ENCODE measurements at regions not wholly inside any gene's neighbourhood (a gene's known extent, or its start where the extent isn't known, plus 50 kb on each side); places are given as distances from the start of the nearest gene placed in this dataset.

- H3K27me3 ChIP-seq (ENCODE audit: control insufficient read depth, insufficient read depth, low read length), result no peaks in the 10 kb centered on the region
- no peak overlapping the region for H3K4me3 ChIP-seq (ENCODE audit: low read depth, low read length)
- no peak for DNase-seq (ENCODE audit: low read depth, low spot score)
- no peaks in the 10 kb centered on the region for H3K9me3 ChIP-seq (ENCODE audit: control insufficient read depth, insufficient read depth, low read length)
- no peak overlapping the region for H3K27ac ChIP-seq (ENCODE audit: low read depth, low read length)
- POLR2A ChIA-PET, result no interaction called here
- TF ChIP-seq CTCF (IDR thresholded peaks at IDR 0.05; ENCODE audit: low read depth, low read length), result no peak
- CTCF ChIA-PET, result interaction anchor here (2.9 kb wide), 1 partner anchor 263 kb away, joined by 7 read pairs; no protein-coding TSS in a partner anchor
These were observed 384.9 kb upstream of the SOX9 start for GRCh38 chr17:71735893-71736292.

GRCh38 chr17:71740866-71741265, 380.0 kb upstream of the SOX9 start:
- no peak for TF ChIP-seq CTCF (IDR thresholded peaks at IDR 0.05; ENCODE audit: low read depth, low read length)

GRCh38 chr17:71741836-71742235, 379.0 kb upstream of the SOX9 start:
- Histone ChIP-seq H3K27ac (ENCODE audit: low read depth, low read length) (no peak overlapping the region), H3K9me3 (ENCODE audit: control insufficient read depth, insufficient read depth, low read length) (no peaks in the 10 kb centered on the region), H3K4me3 (ENCODE audit: low read depth, low read length) (no peak overlapping the region), H3K27me3 (ENCODE audit: control insufficient read depth, insufficient read depth, low read length) (no peaks in the 10 kb centered on the region)
- ChIA-PET CTCF (no interaction called here), POLR2A (no interaction called here)
- TF ChIP-seq CTCF (IDR thresholded peaks at IDR 0.05; ENCODE audit: low read depth, low read length), result no peak
- no peak for DNase-seq (ENCODE audit: low read depth, low spot score)

More at GRCh38 chr17:71740866-71741265, 380.0 kb upstream of the SOX9 start:
- CTCF ChIA-PET, result no interaction called here
- Histone ChIP-seq H3K9me3 (ENCODE audit: control insufficient read depth, insufficient read depth, low read length) (no peaks in the 10 kb centered on the region), H3K4me3 (ENCODE audit: low read depth, low read length) (no peak overlapping the region), H3K27me3 (ENCODE audit: control insufficient read depth, insufficient read depth, low read length) (no peaks in the 10 kb centered on the region), H3K27ac (ENCODE audit: low read depth, low read length) (no peak overlapping the region)
- POLR2A ChIA-PET, result no interaction called here
- no peak for DNase-seq (ENCODE audit: low read depth, low spot score)

GRCh38 chr17:71748872-71749271, 371.9 kb upstream of the SOX9 start:
- no peak for TF ChIP-seq CTCF (IDR thresholded peaks at IDR 0.05; ENCODE audit: low read depth, low read length)
- no peak for DNase-seq (ENCODE audit: low read depth, low spot score)
- ChIA-PET CTCF (no interaction called here), POLR2A (no interaction called here)
- H3K27me3 ChIP-seq (ENCODE audit: control insufficient read depth, insufficient read depth, low read length), result no peaks in the 10 kb centered on the region
- no peak overlapping the region for H3K27ac ChIP-seq (ENCODE audit: low read depth, low read length)
- H3K9me3 ChIP-seq (ENCODE audit: control insufficient read depth, insufficient read depth, low read length), result no peaks in the 10 kb centered on the region
- no peak overlapping the region for H3K4me3 ChIP-seq (ENCODE audit: low read depth, low read length)

GRCh38 chr17:71753070-71753469, 367.8 kb upstream of the SOX9 start:
- no peak overlapping the region for H3K27ac ChIP-seq (ENCODE audit: low read depth, low read length)
- ChIA-PET POLR2A (no interaction called here), CTCF (no interaction called here)
- no peaks in the 10 kb centered on the region for H3K9me3 ChIP-seq (ENCODE audit: control insufficient read depth, insufficient read depth, low read length)
- DNase-seq (ENCODE audit: low read depth, low spot score), result no peak
- no peak overlapping the region for H3K4me3 ChIP-seq (ENCODE audit: low read depth, low read length)
- TF ChIP-seq CTCF (IDR thresholded peaks at IDR 0.05; ENCODE audit: low read depth, low read length), result no peak
- no peaks in the 10 kb centered on the region for H3K27me3 ChIP-seq (ENCODE audit: control insufficient read depth, insufficient read depth, low read length)

Data from AG04450 (cell line).